NCI-H146 treated with DMSO at 0.1 percent for 48 hours (cell line): ENCODE measurements at regions not wholly inside any gene's neighbourhood (a gene's known extent, or its start where the extent isn't known, plus 50 kb on each side); places are given as distances from the start of the nearest gene placed in this dataset.

Experiments
- DNase-seq: peaks from one replicate; lab custom pipeline; 2025; ENCODE audit not compliant: unreplicated experiment; lab: John Stamatoyannopoulos, UW

GRCh38 chr15:61743345-61743909 lies 316.8 kb downstream of the VPS13C start:
- DNase-seq: no peak

DNA sequence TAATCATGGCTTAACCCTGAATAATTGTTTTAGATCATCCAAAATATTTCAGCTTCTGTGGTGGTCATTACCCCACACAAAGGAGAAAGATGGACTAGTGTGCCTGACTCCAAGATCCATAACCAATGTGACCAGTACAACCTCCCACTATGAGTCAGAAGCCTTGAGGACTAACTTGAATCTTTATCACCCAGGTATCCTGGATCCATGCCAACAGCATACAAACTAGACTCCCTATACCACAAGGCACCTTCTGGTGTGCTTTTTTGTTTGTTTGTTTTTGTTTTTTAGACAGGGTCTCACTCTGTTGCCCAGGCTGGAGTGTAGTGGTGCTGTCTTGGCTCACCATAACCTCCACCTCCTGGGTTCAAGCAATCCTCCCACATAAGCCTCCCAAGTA lies 317.7 kb downstream of the VPS13C start:
- no peak for DNase-seq

GRCh38 chr15:61736790-61737189 lies 323.5 kb downstream of the VPS13C start:
- no peak for DNase-seq

- no peak for DNase-seq
These were observed 329.1 kb downstream of the VPS13C start for GRCh38 chr15:61731099-61731498.

DNA sequence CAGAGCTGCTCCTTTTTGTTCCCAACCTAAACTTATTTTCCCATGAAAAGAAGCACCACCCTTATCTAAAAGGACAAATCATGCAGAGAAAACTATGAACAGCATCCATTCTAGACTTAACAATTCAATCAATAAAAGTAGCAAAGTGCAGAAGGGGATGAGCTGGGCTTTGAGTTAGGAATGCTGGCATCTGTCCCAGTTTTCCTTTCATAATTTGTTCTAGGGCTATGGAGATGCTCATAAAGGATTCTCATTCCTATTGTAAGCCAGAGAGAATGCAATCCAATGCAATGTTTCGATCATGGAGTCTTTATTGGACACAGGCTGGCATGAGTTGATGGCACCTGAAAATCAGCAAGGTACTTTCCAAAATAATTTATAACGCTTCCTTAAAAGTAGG lies 330.6 kb downstream of the VPS13C start:
- DNase-seq: no peak

- no peak for DNase-seq
These were observed 334.1 kb downstream of the VPS13C start for GRCh38 chr15:61726166-61726565.

DNA sequence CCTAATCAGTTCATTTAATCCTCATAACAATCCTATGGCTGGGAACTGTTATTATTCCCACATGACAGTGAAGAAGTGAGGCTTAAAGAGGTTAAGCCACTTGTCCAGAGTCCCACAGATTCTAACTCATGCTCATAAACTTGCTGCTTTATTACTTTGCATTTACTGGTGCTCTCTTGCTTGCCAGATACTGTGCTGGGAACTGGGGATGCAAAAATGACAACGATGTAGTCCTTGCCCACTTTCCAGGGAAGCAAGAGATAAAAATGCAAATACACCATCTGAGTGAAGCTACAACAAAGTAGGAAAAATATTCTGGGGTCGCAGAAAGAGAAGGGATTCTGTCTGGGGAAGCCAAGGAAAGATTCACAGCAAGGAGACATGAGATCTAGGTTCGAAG lies 335.0 kb downstream of the VPS13C start:
- no peak for DNase-seq

DNA sequence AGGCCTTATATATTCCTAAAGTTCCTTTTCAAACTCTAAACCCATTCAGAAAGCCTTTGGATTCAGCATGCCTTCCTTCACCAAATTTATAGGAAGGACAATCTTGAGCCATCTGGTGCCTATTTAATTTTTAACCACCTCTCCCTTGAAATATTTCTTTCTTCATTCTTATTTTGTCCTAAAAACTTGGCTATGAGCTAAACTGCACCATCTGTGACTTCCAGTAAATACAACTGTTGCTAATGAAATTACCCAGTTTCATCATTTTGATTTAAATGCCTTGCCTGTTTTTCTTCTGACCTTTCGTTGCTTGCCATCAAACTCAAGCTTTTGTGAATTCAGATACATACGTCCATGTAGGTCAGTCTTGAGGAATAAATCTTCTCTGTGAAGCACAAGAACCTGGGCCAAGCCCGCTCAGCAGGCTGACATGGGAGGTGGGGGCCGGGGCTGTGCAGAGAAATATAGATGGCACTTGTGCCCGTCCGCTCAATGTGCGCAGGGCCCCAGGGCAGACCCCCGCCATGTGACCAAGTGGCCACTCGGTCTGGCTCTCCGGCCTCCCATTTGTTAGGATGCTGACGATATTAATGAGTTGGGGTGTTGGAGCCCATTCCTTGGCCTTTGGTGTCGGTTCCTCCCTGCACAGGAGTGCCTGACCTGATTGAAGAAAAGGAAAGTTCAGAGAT lies 335.9 kb downstream of the VPS13C start:
- no peak for DNase-seq

GRCh38 chr15:61721418-61721817 lies 338.8 kb downstream of the VPS13C start:
- no peak for DNase-seq

- no peak for DNase-seq
These were observed 340.0 kb downstream of the VPS13C start for GRCh38 chr15:61720197-61720704.

DNA sequence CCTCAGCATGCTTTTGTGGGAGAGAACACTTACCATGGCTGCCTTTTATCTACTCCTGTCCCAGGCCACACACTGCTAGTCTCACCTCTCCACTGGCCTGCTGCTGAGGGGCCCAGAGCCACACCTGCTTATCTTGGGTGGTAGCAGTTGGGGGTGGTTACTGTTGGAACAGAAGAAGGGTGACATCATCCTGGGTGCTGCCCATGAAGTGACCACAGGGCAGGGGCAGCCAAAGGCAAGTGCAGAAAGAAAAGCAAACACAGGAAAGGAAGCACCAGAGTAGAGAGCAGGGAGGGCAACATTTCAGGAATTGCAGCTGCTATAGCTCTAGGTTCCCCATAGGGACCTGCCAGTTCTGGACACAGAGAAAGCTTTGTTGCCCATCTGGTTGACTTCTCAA lies 345.2 kb downstream of the VPS13C start:
- DNase-seq: peak; percentile 47

GRCh38 chr15:61712129-61712759 lies 348.0 kb downstream of the VPS13C start:
- no peak for DNase-seq

GRCh38 chr15:61702224-61703020 lies 357.8 kb downstream of the VPS13C start:
- peak; percentile 28 for DNase-seq

DNA sequence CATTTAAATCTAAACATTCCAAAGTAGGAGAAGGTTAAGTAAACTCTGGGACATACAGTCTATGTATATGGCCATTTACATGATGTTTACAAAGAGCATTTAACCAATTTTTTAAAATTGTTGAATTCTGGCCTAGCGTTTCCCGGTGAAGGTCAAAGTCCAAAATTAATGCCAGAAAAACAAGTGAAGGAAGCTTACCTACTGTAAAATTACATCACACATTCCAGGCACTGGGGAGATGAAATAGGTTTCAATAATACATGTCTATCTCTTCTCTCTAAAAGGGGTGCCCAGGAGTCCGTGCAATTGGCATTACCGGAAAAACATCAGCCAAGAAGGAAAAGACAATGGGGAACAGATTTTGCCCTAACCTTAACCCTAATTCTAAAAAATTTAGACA lies 358.8 kb downstream of the VPS13C start:
- DNase-seq: no peak

DNA sequence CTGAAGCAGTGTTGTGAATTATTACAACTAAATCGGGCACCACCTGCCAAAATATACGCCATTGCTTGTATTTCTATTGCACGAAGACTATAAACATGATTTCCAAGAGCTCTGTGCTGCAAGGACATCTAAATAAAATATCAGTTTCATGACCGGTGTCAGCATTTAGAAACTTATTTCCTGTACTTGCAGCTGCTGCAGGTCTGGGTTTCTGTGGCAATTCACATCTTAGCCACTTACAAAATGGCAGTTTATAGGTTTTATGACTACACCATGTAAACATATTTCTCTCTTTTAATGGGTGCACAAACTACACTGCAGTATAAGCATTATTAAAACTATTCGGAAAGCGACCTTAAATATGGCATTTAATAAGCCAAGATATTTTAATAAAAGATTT lies 359.4 kb downstream of the VPS13C start:
- DNase-seq: no peak

GRCh38 chr15:61697796-61698195 lies 362.5 kb downstream of the VPS13C start:
- DNase-seq: no peak

- no peak for DNase-seq
These were observed 371.2 kb downstream of the VPS13C start for GRCh38 chr15:61689067-61689466.

DNA sequence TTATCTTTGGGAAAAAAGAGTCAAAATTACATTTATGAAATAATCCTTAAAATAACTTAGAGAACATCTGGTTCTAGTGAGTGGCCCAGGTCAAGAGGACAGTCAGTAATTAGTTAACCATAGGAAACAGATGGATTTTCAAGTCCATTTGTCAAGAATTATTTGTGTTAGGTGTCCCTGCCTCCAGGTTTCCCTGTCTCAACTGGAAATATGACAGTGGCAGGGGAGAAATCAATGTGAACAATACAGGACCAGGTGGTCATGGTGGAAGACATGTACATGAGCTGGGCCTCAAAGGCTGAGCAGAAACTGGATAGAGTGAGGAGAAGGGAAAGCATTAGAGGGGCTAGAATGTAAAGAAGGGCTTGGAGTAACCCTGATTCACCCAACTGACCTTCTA lies 372.6 kb downstream of the VPS13C start:
- no peak for DNase-seq

- DNase-seq: no peak
These were observed 373.1 kb downstream of the VPS13C start for GRCh38 chr15:61687124-61687523.

- DNase-seq: no peak
These were observed 374.3 kb downstream of the VPS13C start for GRCh38 chr15:61685971-61686370.

- peak; percentile 1 for DNase-seq
These were observed 374.7 kb downstream of the VPS13C start for GRCh38 chr15:61685534-61685933.
